Activated CD4-positive, alpha-beta T cell treated with anti-CD3 and anti-CD28 coated beads, Interleukin-2, amount 10 ng/mL, durations not matched to agents 7 days and 5 days (primary cell): ENCODE measurements at regions not wholly inside any gene's neighbourhood (a gene's known extent, or its start where the extent isn't known, plus 50 kb on each side); places are given as distances from the start of the nearest gene placed in this dataset.

Experiments used
- CTCF ChIA-PET: fragments of 350-600 bp; sonication (Branson Sonifier 250); formaldehyde crosslinking; loops from one replicate; lab custom pipeline; 2021; ENCODE audit warnings: antibody characterized with exemption; lab: Charles Lee
- POLR2A ChIA-PET: fragments of 350-600 bp; sonication (Branson Sonifier 250); formaldehyde crosslinking; loops from one replicate; lab custom pipeline; 2021; ENCODE audit warnings: antibody characterized with exemption; lab: Charles Lee
- DNase-seq: peaks from one replicate; pipeline ENCODE4 v3.0.0-alpha.2; 2020
- H3K27ac Mint-ChIP-seq: one replicate; pipeline ENCODE4 v1.8.0; 2021; ENCODE audit warnings: mild to moderate bottlenecking, moderate library complexity, mixed read lengths
- H3K27me3 Mint-ChIP-seq: one replicate; pipeline ENCODE4 v1.8.0; 2021; ENCODE audit warnings: mixed read lengths
- H3K36me3 Mint-ChIP-seq: one replicate; pipeline ENCODE4 v1.8.0; 2021; ENCODE audit warnings: low read depth, mixed read lengths
- H3K4me1 Mint-ChIP-seq: one replicate; pipeline ENCODE4 v1.8.0; 2021; ENCODE audit warnings: mixed read lengths
- H3K4me3 Mint-ChIP-seq: one replicate; pipeline ENCODE4 v1.8.0; 2021; ENCODE audit warnings: mild to moderate bottlenecking, moderate library complexity, mixed read lengths
- H3K9me3 Mint-ChIP-seq: one replicate; pipeline ENCODE4 v1.8.0; 2021; ENCODE audit warnings: mixed read lengths

- CTCF ChIA-PET = no interaction called here
- H3K4me3 Mint-ChIP-seq = no peak overlapping the region
- H3K36me3 Mint-ChIP-seq = no peaks in the 10 kb centered on the region
- H3K9me3 Mint-ChIP-seq = peaks cover 6% of the 10 kb centered on the region
- DNase-seq = no peak
- no peaks in the 10 kb centered on the region for H3K4me1 Mint-ChIP-seq
- no peak overlapping the region for H3K27ac Mint-ChIP-seq
- no peaks in the 10 kb centered on the region for H3K27me3 Mint-ChIP-seq
- POLR2A ChIA-PET = interaction anchor here (0.7 kb wide), 1 partner anchor 103 kb away, joined by 3 read pairs; no protein-coding TSS in a partner anchor
Measured at GRCh38 chr3:117734496-117734895, 1024.9 kb downstream of the TUSC7 start.

DNA sequence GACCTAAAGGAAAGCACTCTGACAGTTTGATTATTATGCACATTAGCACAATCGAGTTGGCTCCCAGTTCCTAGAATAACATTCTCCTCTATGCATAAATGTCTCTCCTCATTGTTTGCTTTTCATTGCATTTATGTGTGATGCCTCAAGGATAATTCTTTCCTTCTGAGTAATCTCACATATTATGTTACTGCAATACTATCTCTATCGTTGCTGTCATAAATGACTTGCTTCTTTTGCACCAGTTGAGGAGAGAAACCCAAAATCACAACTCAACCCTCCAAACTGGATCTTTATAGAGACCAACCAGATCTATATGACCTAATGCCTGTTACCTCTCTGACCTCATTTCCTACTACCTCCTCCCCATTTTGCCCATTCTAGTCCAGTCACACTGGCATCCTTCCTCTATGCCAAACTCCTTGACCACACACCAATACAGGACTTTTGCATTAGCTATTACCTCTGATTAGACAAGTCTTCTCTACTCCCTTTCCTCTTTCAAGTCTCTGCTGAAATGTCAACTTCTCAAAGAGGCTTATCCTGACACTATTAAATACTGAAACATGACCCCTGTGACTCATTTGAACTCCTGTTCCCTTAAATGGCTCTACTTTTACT is 1026.0 kb downstream of the TUSC7 start:
- ChIA-PET CTCF (no interaction called here), POLR2A (no interaction called here)
- H3K27me3 Mint-ChIP-seq = no peaks in the 10 kb centered on the region
- no peaks in the 10 kb centered on the region for H3K4me1 Mint-ChIP-seq
- no peak for DNase-seq
- no peaks in the 10 kb centered on the region for H3K36me3 Mint-ChIP-seq
- no peak overlapping the region for H3K4me3 Mint-ChIP-seq
- H3K9me3 Mint-ChIP-seq = peaks cover 6% of the 10 kb centered on the region
- H3K27ac Mint-ChIP-seq = no peak overlapping the region

- Mint-ChIP-seq H3K27me3 (no peaks in the 10 kb centered on the region), H3K9me3 (peaks cover 6% of the 10 kb centered on the region), H3K4me1 (no peaks in the 10 kb centered on the region), H3K4me3 (no peak overlapping the region), H3K36me3 (no peaks in the 10 kb centered on the region), H3K27ac (no peak overlapping the region)
- POLR2A ChIA-PET = no interaction called here
- no peak for DNase-seq
- CTCF ChIA-PET = no interaction called here
Measured at GRCh38 chr3:117736846-117737245, 1027.3 kb downstream of the TUSC7 start.

- ChIA-PET POLR2A (no interaction called here), CTCF (no interaction called here)
- no peaks in the 10 kb centered on the region for H3K36me3 Mint-ChIP-seq
- no peak overlapping the region for H3K4me3 Mint-ChIP-seq
- no peaks in the 10 kb centered on the region for H3K27me3 Mint-ChIP-seq
- peaks cover 3% of the 10 kb centered on the region for H3K9me3 Mint-ChIP-seq
- H3K27ac Mint-ChIP-seq = no peak overlapping the region
- H3K4me1 Mint-ChIP-seq = no peaks in the 10 kb centered on the region
- DNase-seq = no peak
Measured at GRCh38 chr3:117743993-117744392, 1034.4 kb downstream of the TUSC7 start.

DNA sequence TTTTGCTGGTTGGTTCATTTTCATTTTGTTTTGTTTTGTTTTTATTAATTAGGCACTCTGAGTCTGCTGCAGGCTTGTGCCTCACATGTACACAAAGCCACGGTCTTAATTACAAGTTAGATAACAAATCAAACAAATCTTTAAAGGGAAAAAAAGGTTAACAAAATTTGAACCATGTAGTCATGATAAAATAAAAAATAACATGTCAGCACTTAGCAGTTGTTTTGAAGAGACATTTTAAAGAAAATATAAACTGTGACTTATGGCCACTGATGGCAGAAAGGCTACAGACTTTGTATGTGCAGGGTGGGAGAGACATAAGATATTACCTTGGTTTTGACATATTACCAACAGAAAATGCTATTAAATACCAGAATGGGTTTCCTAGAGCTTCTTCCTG is 1035.4 kb downstream of the TUSC7 start:
- DNase-seq = no peak
- Mint-ChIP-seq H3K4me1 (no peaks in the 10 kb centered on the region), H3K27me3 (no peaks in the 10 kb centered on the region), H3K4me3 (no peak overlapping the region), H3K27ac (no peak overlapping the region), H3K9me3 (peaks cover 3% of the 10 kb centered on the region), H3K36me3 (no peaks in the 10 kb centered on the region)
- ChIA-PET CTCF (no interaction called here), POLR2A (no interaction called here)

DNA sequence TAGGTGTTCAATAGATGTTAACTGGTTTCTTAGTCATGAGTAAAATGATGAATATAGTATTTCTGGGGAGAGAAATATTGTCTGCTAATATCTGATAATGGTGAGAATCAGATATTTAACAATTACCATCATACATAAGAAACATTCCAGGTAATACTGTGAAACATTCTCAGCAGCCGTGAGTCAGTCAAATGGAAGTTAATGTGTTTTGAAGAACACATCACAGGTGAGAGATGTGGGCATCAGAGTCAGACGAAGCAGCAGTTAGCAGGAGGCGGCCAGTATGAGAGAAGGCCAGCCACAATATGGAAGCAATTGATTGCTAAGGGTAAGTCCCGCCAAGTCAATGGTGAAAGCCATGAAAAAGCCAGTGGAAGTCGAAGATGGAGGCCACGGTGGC is 1035.9 kb downstream of the TUSC7 start:
- Mint-ChIP-seq H3K4me1 (no peaks in the 10 kb centered on the region), H3K36me3 (no peaks in the 10 kb centered on the region), H3K4me3 (no peak overlapping the region), H3K9me3 (peaks cover 3% of the 10 kb centered on the region), H3K27ac (no peak overlapping the region), H3K27me3 (no peaks in the 10 kb centered on the region)
- no peak for DNase-seq
- CTCF ChIA-PET = no interaction called here
- POLR2A ChIA-PET = no interaction called here

GRCh38 chr3:117746066-117746465 is 1036.5 kb downstream of the TUSC7 start:
- no peaks in the 10 kb centered on the region for H3K27me3 Mint-ChIP-seq
- H3K9me3 Mint-ChIP-seq = peaks cover 3% of the 10 kb centered on the region
- DNase-seq = no peak
- no peaks in the 10 kb centered on the region for H3K36me3 Mint-ChIP-seq
- H3K4me3 Mint-ChIP-seq = no peak overlapping the region
- H3K4me1 Mint-ChIP-seq = no peaks in the 10 kb centered on the region
- POLR2A ChIA-PET = no interaction called here
- CTCF ChIA-PET = no interaction called here
- H3K27ac Mint-ChIP-seq = no peak overlapping the region

- Mint-ChIP-seq H3K27me3 (no peaks in the 10 kb centered on the region), H3K9me3 (peaks cover 3% of the 10 kb centered on the region), H3K4me3 (no peak overlapping the region), H3K4me1 (no peaks in the 10 kb centered on the region), H3K36me3 (no peaks in the 10 kb centered on the region), H3K27ac (no peak overlapping the region)
- POLR2A ChIA-PET = no interaction called here
- CTCF ChIA-PET = interaction anchor here (0.7 kb wide), 1 partner anchor 321 kb away, joined by 4 read pairs; no protein-coding TSS in a partner anchor
- DNase-seq = no peak
Measured at GRCh38 chr3:117748131-117748530, 1038.6 kb downstream of the TUSC7 start.

DNA sequence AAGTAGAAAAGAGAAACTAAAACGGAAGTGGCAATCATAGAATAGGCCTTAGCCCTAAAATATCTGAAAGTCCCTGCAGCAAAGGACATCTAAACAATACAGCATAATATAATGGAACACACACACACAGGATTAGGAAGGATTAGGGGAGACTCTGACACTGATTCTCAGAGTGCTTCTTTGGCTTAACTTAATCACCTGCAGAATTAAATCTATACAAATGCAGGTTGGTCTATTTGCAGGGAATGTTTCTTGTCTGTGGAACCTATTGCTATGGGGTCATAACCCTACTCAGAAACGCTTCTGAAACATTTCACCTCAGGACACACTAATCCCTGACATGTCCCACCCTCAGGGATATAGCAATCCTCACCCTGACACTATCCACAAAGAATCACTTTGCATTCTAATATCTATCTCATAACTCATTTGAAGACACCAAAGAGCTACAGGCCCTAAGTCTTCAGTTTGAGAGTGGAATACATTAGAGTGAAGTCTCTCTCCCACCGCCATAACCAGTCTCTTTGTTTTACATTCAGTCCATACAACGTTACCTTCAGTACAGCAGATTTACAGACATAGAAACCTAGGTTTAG is 1041.2 kb downstream of the TUSC7 start:
- no peak for DNase-seq
- Mint-ChIP-seq H3K36me3 (no peaks in the 10 kb centered on the region), H3K27me3 (no peaks in the 10 kb centered on the region), H3K4me1 (no peaks in the 10 kb centered on the region), H3K4me3 (no peak overlapping the region), H3K9me3 (peaks cover 3% of the 10 kb centered on the region), H3K27ac (no peak overlapping the region)
- ChIA-PET CTCF (no interaction called here), POLR2A (no interaction called here)

DNA sequence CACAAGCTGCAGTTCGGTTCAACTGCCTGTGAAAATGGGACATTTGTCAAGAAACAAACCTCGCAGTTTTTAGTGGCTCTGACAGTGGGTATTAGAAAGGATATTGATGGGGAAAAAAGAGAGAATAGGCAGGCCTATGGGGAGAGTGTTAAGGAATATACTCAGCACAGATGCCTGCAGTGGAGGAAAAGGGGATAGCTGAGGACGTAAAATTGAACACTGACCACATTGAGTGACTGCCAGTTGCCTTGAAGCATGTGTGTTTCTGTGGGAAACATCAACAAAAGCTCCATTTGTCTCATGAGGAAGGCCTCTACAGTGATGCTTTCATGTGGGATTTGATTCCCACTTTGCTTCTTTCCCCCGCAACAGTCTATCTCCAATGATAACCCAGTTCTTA is 1042.1 kb downstream of the TUSC7 start:
- DNase-seq = no peak
- no peaks in the 10 kb centered on the region for H3K27me3 Mint-ChIP-seq
- CTCF ChIA-PET = no interaction called here
- no peaks in the 10 kb centered on the region for H3K36me3 Mint-ChIP-seq
- no peak overlapping the region for H3K27ac Mint-ChIP-seq
- POLR2A ChIA-PET = no interaction called here
- H3K9me3 Mint-ChIP-seq = peaks cover 3% of the 10 kb centered on the region
- no peak overlapping the region for H3K4me3 Mint-ChIP-seq
- no peaks in the 10 kb centered on the region for H3K4me1 Mint-ChIP-seq

- H3K27ac Mint-ChIP-seq = no peak overlapping the region
- ChIA-PET POLR2A (no interaction called here), CTCF (no interaction called here)
- no peak for DNase-seq
- H3K36me3 Mint-ChIP-seq = no peaks in the 10 kb centered on the region
- H3K4me1 Mint-ChIP-seq = no peaks in the 10 kb centered on the region
- H3K9me3 Mint-ChIP-seq = no peaks in the 10 kb centered on the region
- no peak overlapping the region for H3K4me3 Mint-ChIP-seq
- no peaks in the 10 kb centered on the region for H3K27me3 Mint-ChIP-seq
Measured at GRCh38 chr3:117752984-117753717, 1043.6 kb downstream of the TUSC7 start.

DNA sequence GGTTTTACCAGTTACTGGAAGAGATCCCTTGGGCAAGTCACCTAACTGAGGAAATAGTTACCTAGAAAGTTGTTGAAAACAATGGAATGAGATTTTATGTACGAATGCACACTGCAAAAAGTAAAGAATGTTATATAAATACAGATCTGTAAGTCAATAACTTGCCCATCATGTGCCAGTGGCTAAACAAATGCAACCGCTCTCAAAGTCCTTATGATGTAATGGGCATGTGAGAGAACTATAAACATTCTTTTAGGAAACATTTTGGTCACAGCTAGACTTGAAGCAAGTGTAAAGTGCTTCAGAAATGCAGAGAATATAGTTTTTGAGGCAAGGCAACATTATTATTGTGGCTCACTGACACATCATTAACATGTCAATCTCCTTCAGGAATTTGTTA is 1044.5 kb downstream of the TUSC7 start:
- DNase-seq = no peak
- Mint-ChIP-seq H3K9me3 (no peaks in the 10 kb centered on the region), H3K27me3 (no peaks in the 10 kb centered on the region), H3K4me3 (no peak overlapping the region), H3K4me1 (no peaks in the 10 kb centered on the region), H3K36me3 (no peaks in the 10 kb centered on the region), H3K27ac (no peak overlapping the region)
- CTCF ChIA-PET = no interaction called here
- POLR2A ChIA-PET = no interaction called here

- ChIA-PET POLR2A (no interaction called here), CTCF (no interaction called here)
- H3K27ac Mint-ChIP-seq = no peak overlapping the region
- no peak for DNase-seq
- H3K4me3 Mint-ChIP-seq = no peak overlapping the region
- no peaks in the 10 kb centered on the region for H3K9me3 Mint-ChIP-seq
- H3K27me3 Mint-ChIP-seq = no peaks in the 10 kb centered on the region
- no peaks in the 10 kb centered on the region for H3K36me3 Mint-ChIP-seq
- H3K4me1 Mint-ChIP-seq = no peaks in the 10 kb centered on the region
Measured at GRCh38 chr3:117754841-117755240, 1045.3 kb downstream of the TUSC7 start.
